Caco-2 (cell line): ENCODE measurements at regions not wholly inside any gene's neighbourhood (a gene's known extent, or its start where the extent isn't known, plus 50 kb on each side); places are given as distances from the start of the nearest gene placed in this dataset.

Experiments
- BruUV-seq: library from RNA; stranded (reverse); fragments of 400-500 nt; replicated peaks from 2 replicates; lab custom pipeline; 2021; lab: Mats Ljungman, UMichigan
- CTCF ChIA-PET: fragments of 300-600 bp; sonication (Branson Sonifier 250); formaldehyde crosslinking; loops from one replicate; lab custom pipeline; 2022; ENCODE audit warnings: antibody characterized with exemption; lab: Charles Lee
- POLR2A ChIA-PET: fragments of 300-600 bp; sonication (Branson Sonifier 250); formaldehyde crosslinking; loops from one replicate; lab custom pipeline; 2022; ENCODE audit warnings: antibody characterized with exemption; lab: Charles Lee
- DNase-seq, 2 experiments: peaks; one replicate each; pipeline versions ENCODE4 v3.0.0 to v3.0.0-alpha.2; 2020 to 2022
- H3K27me3 ChIP-seq: replicated peaks from 2 replicates; pipeline ENCODE4 v1.6.0; 2011; ENCODE audit warnings: low read length; ENCODE audit not compliant: control insufficient read depth, insufficient read depth
- H3K36me3 ChIP-seq: 2 replicates; pipeline ENCODE4 v1.5.1; 2011; ENCODE audit warnings: low read length; ENCODE audit not compliant: control insufficient read depth, insufficient read depth
- H3K4me1 ChIP-seq: fragments of 250-450 bp; sonication (Bioruptor Pico); 2 replicates; pipeline ENCODE4 v1.5.1; 2020; ENCODE audit warnings: mild to moderate bottlenecking
- H3K4me3 ChIP-seq: 2 replicates; pipeline ENCODE4 v1.5.1; 2011; ENCODE audit warnings: low read depth, mild to moderate bottlenecking, control low read depth, low read length
- H3K9me3 ChIP-seq: fragments of 250-450 bp; sonication (Bioruptor Pico); 2 replicates; pipeline ENCODE4 v1.5.1; 2020; ENCODE audit warnings: mild to moderate bottlenecking, moderate library complexity
- H3K27ac Mint-ChIP-seq: one replicate; pipeline ENCODE4 v1.8.0; 2022; ENCODE audit warnings: mixed read lengths; ENCODE audit not compliant: unreplicated experiment
- H3K27me3 Mint-ChIP-seq: one replicate; pipeline ENCODE4 v1.8.0; 2022; ENCODE audit warnings: mixed read lengths; ENCODE audit not compliant: insufficient read depth, unreplicated experiment
- H3K36me3 Mint-ChIP-seq: one replicate; pipeline ENCODE4 v1.8.0; 2022; ENCODE audit warnings: mild to moderate bottlenecking, mixed read lengths; ENCODE audit not compliant: insufficient read depth, unreplicated experiment
- H3K4me1 Mint-ChIP-seq: one replicate; pipeline ENCODE4 v1.8.0; 2022; ENCODE audit warnings: low read depth, mixed read lengths; ENCODE audit not compliant: unreplicated experiment
- H3K4me3 Mint-ChIP-seq: one replicate; pipeline ENCODE4 v1.8.0; 2022; ENCODE audit warnings: mild to moderate bottlenecking, moderate library complexity, mixed read lengths; ENCODE audit not compliant: unreplicated experiment
- H3K9me3 Mint-ChIP-seq: one replicate; pipeline ENCODE4 v1.8.0; 2022; ENCODE audit warnings: mixed read lengths; ENCODE audit not compliant: unreplicated experiment
- CTCF ChIP-seq, 2 experiments: fragments of 200-600 bp in 1 of 2; IDR thresholded peaks; 1 replicate in 1 of 2; 2 replicates in 1 of 2; pipeline versions ENCODE4 v1.5.1 to v1.8.0; 2011 to 2022; ENCODE audit warnings: antibody characterized with exemption in 1 of 2, control low read depth in 1 of 2, inconsistent platforms in 1 of 2, low read depth in 1 of 2, low read length in 1 of 2, mild to moderate bottlenecking in 1 of 2, moderate library complexity in 1 of 2; ENCODE audit not compliant: insufficient read depth in 1 of 2, severe bottlenecking in 1 of 2, unreplicated experiment in 1 of 2
- intact Hi-C: fragments of 100-400 bp; cut with micrococcal nuclease; formaldehyde crosslinking; loops from one replicate; pipeline ENCODE4 v1.10.0; 2022; ENCODE audit not compliant: unreplicated experiment

- intact Hi-C loops = no loop called here
- no peaks in the 10 kb centered on the region for H3K9me3 ChIP-seq
- BruUV-seq = no TSS peak
- H3K4me1 ChIP-seq = 0 out of 2 replicates have a peak, but pooled peaks cover 7% of the 10 kb centered on the region
- Mint-ChIP-seq H3K4me3 (no peak overlapping the region), H3K27me3 (no peaks in the 10 kb centered on the region), H3K9me3 (no peaks in the 10 kb centered on the region), H3K4me1 (no peaks in the 10 kb centered on the region), H3K27ac (no peak overlapping the region), H3K36me3 (no peaks in the 10 kb centered on the region)
- no peak for TF ChIP-seq CTCF (IDR thresholded peaks at IDR 0.05; ENCODE audit: insufficient read depth in 1 of 2, low read depth in 1 of 2, low read length in 1 of 2, severe bottlenecking in 1 of 2, unreplicated experiment in 1 of 2)
- H3K4me3 ChIP-seq = no peak overlapping the region
- ChIA-PET CTCF (no interaction called here), POLR2A (no interaction called here)
- no peaks in the 10 kb centered on the region for H3K27me3 ChIP-seq
- H3K36me3 ChIP-seq = no peaks in the 10 kb centered on the region
- no peak for DNase-seq
These were observed 109.4 kb upstream of the SERTAD2 start for GRCh38 chr2:64763126-64763525.

- no peak for TF ChIP-seq CTCF (IDR thresholded peaks at IDR 0.05; ENCODE audit: insufficient read depth in 1 of 2, low read depth in 1 of 2, low read length in 1 of 2, severe bottlenecking in 1 of 2, unreplicated experiment in 1 of 2)
- DNase-seq = no peak
- no peak overlapping the region for H3K4me3 ChIP-seq
- no peaks in the 10 kb centered on the region for H3K9me3 Mint-ChIP-seq
- no peaks in the 10 kb centered on the region for H3K36me3 ChIP-seq
- H3K9me3 ChIP-seq = no peaks in the 10 kb centered on the region
- no TSS peak for BruUV-seq
- ChIA-PET POLR2A (no interaction called here), CTCF (no interaction called here)
- peaks cover 22% of the 10 kb centered on the region for H3K4me1 ChIP-seq
- H3K27me3 ChIP-seq = no peaks in the 10 kb centered on the region
- H3K4me1 Mint-ChIP-seq = peaks cover 18% of the 10 kb centered on the region
- intact Hi-C loops = loop anchor here (5.0 kb wide), 2 partner anchors 57 to 102 kb away; no protein-coding TSS in a partner anchor
- peaks cover 6% of the 10 kb centered on the region for H3K36me3 Mint-ChIP-seq
- H3K27me3 Mint-ChIP-seq = no peaks in the 10 kb centered on the region
- no peak overlapping the region for H3K27ac Mint-ChIP-seq
- no peak overlapping the region for H3K4me3 Mint-ChIP-seq
These were observed 111.6 kb upstream of the SERTAD2 start for GRCh38 chr2:64765160-64765805.

GRCh38 chr2:64766841-64767669 is 113.3 kb upstream of the SERTAD2 start:
- peak overlapping the region; percentile 78 for H3K4me3 Mint-ChIP-seq
- no peak for TF ChIP-seq CTCF (IDR thresholded peaks at IDR 0.05; ENCODE audit: insufficient read depth in 1 of 2, low read depth in 1 of 2, low read length in 1 of 2, severe bottlenecking in 1 of 2, unreplicated experiment in 1 of 2)
- H3K27me3 Mint-ChIP-seq = no peaks in the 10 kb centered on the region
- H3K36me3 Mint-ChIP-seq = peaks cover 6% of the 10 kb centered on the region
- no peaks in the 10 kb centered on the region for H3K9me3 ChIP-seq
- no peaks in the 10 kb centered on the region for H3K36me3 ChIP-seq
- H3K4me1 ChIP-seq = peaks cover 28% of the 10 kb centered on the region
- ChIA-PET POLR2A (interaction anchor here (1.5 kb wide), 2 partner anchors 16 to 113 kb away, joined by 19 to 22 read pairs; partner anchors contain the start of gene SERTAD2), CTCF (interaction anchor here (0.6 to 1.6 kb wide), 8 partner anchors 16 to 171 kb away, joined by 3 to 15 read pairs (median 3); partner anchors contain the start of gene SERTAD2)
- peak overlapping the region; percentile 47 for H3K4me3 ChIP-seq
- intact Hi-C loops = loop anchor here (5.0 kb wide), 2 partner anchors 55 to 100 kb away; no protein-coding TSS in a partner anchor
- no peak for DNase-seq
- BruUV-seq = TSS peak; percentile 96
- no peaks in the 10 kb centered on the region for H3K9me3 Mint-ChIP-seq
- H3K27ac Mint-ChIP-seq = peak overlapping the region; percentile 84
- H3K4me1 Mint-ChIP-seq = peaks cover 27% of the 10 kb centered on the region
- H3K27me3 ChIP-seq = no peaks in the 10 kb centered on the region
